ENCODE measurements at regions not wholly inside any gene's neighbourhood (a gene's known extent, or its start where the extent isn't known, plus 50 kb on each side); places are given as distances from the start of the nearest gene placed in this dataset.

GRCh38 chr6:40738551-40739193 is 151.5 kb upstream of the LRFN2 start:
- Histone ChIP-seq H3K9ac (ENCODE audit: low read length) (no peak overlapping the region), H4K20me1 (ENCODE audit: insufficient read depth) (no peaks in the 10 kb centered on the region), H3K27me3 (ENCODE audit: insufficient read depth, low read length) (peaks cover 47% of the 10 kb centered on the region), H3K4me3 (replicated peaks in 1 of 2; ENCODE audit: low read depth in 1 of 2, low read length in 2 of 2) (no peak overlapping the region), H2AFZ (ENCODE audit: low read depth, low read length, poor library complexity, severe bottlenecking) (no peak overlapping the region), H3K27ac (ENCODE audit: low read depth, low read length) (no peak overlapping the region), H3K4me2 (ENCODE audit: low read length) (no peak overlapping the region), H3K79me2 (ENCODE audit: insufficient read depth, low read length) (no peaks in the 10 kb centered on the region), H3K36me3 (ENCODE audit: control insufficient read depth in 1 of 2, insufficient read depth in 2 of 2, low read length in 2 of 2) (no peaks in the 10 kb centered on the region), H3K9me2 (ENCODE audit: insufficient read depth) (no peaks in the 10 kb centered on the region), H3K9me3 (ENCODE audit: control insufficient read depth in 1 of 2, insufficient read depth in 1 of 2, low read depth in 1 of 2, low read length in 2 of 2) (no peaks in the 10 kb centered on the region), H3K4me1 (ENCODE audit: control insufficient read depth in 1 of 2, insufficient read depth in 2 of 2, low read length in 2 of 2) (no peaks in the 10 kb centered on the region)
- ChIA-PET POLR2A (no interaction called here), CTCF (no interaction called here), RAD21 (ENCODE audit: low non-redundant PET in 1 of 2, low total read pairs in 2 of 2, uncharacterized antibody in 2 of 2, unreplicated experiment in 2 of 2) (no interaction called here)
- intact Hi-C loops (cut with micrococcal nuclease) = no loop called here
- no peak for TF ChIP-seq ATF3 (IDR thresholded peaks at IDR 0.05)
- no peak for TF ChIP-seq YY1 (IDR thresholded peaks at IDR 0.05; ENCODE audit: extremely low read depth, insufficient replicate concordance, low read depth, low read length)
- TF ChIP-seq CEBPB (IDR thresholded peaks at IDR 0.05; ENCODE audit: low read depth) = no peak
- no peak for TF ChIP-seq EZH2phosphoT487 (IDR thresholded peaks at IDR 0.05; ENCODE audit: borderline replicate concordance)
- no peak for TF ChIP-seq CTCF (IDR thresholded peaks at IDR 0.05 in 2 of 3, conservative IDR thresholded peaks at IDR 0.05 in 1 of 3; ENCODE audit: borderline replicate concordance in 1 of 3, insufficient read depth in 1 of 3, low read depth in 2 of 3, low read length in 2 of 3)
- TF ChIP-seq REST (IDR thresholded peaks at IDR 0.05; ENCODE audit: low read depth) = no peak
- no peak for TF ChIP-seq ZNF274 (IDR thresholded peaks at IDR 0.05; ENCODE audit: low read depth, low read length)
- no peak for DNase-seq (ENCODE audit: low read depth, low spot score)
- no peak for ATAC-seq
- BruUV-seq (replicated peaks) = no TSS peak

All from HCT116 (cell line).